Panc1 (cell line): ENCODE measurements at regions not wholly inside any gene's neighbourhood (a gene's known extent, or its start where the extent isn't known, plus 50 kb on each side); places are given as distances from the start of the nearest gene placed in this dataset.
"Not testable (repeated sequence)": the region's sequence is repeated elsewhere in the genome, so short reads cannot be mapped to it uniquely, and the experiment has no call there.

Source experiments
- ATAC-seq: fragments of 200-7000 bp; cut with Tn5 transposase; 2 replicates; pipeline ENCODE4 v1.9.1; 2020; ENCODE audit warnings: mild to moderate bottlenecking, moderate library complexity
- BruUV-seq: library from RNA; stranded (reverse); fragments of 400-500 nt; replicated peaks from 2 replicates; lab custom pipeline; 2021; lab: Mats Ljungman, UMichigan
- CTCF ChIA-PET: fragments of 300-600 bp; sonication (Branson Sonifier 250); formaldehyde crosslinking; loops from one replicate; lab custom pipeline; 2022; ENCODE audit warnings: antibody characterized with exemption; lab: Charles Lee
- POLR2A ChIA-PET: fragments of 300-600 bp; sonication (Branson Sonifier 250); formaldehyde crosslinking; loops from one replicate; lab custom pipeline; 2022; ENCODE audit warnings: antibody characterized with exemption; lab: Charles Lee
- DNase-seq: peaks from one replicate; pipeline ENCODE4 v3.0.0-alpha.2; 2010; ENCODE audit warnings: low read depth, low spot score
- H3K27ac ChIP-seq: 2 replicates; pipeline ENCODE4 v1.5.1; 2011; ENCODE audit warnings: mild to moderate bottlenecking, low read length, inconsistent platforms
- H3K27me3 ChIP-seq: fragments of 200-500 bp; sonication (Bioruptor generic); 2 replicates; pipeline ENCODE4 v1.6.0; 2014; ENCODE audit warnings: low read length, inconsistent platforms; ENCODE audit not compliant: control insufficient read depth, insufficient read depth
- H3K36me3 ChIP-seq: fragments of 200-500 bp; sonication (Bioruptor generic); 2 replicates; pipeline ENCODE4 v1.5.1; 2014; ENCODE audit warnings: inconsistent platforms, mild to moderate bottlenecking, low read length, moderate library complexity; ENCODE audit not compliant: control insufficient read depth, insufficient read depth
- H3K4me1 ChIP-seq: 2 replicates; pipeline ENCODE4 v1.5.1; 2011; ENCODE audit warnings: inconsistent platforms, mild to moderate bottlenecking, low read length, moderate library complexity; ENCODE audit not compliant: control insufficient read depth, insufficient read depth
- H3K4me3 ChIP-seq, 2 experiments: 2 replicates each; pipeline ENCODE4 v1.5.1; 2011 to 2012; ENCODE audit warnings: low read depth in 2 of 2, low read length in 2 of 2, mild to moderate bottlenecking in 2 of 2, inconsistent platforms in 1 of 2, moderate library complexity in 1 of 2
- H3K9me3 ChIP-seq: fragments of 200-500 bp; sonication (Bioruptor generic); 2 replicates; pipeline ENCODE4 v1.5.1; 2014; ENCODE audit warnings: low read depth, mild to moderate bottlenecking, inconsistent platforms, low read length, moderate library complexity; ENCODE audit not compliant: control insufficient read depth, insufficient read depth
- CTCF ChIP-seq: fragments of 450-650 bp; IDR thresholded peaks from 2 replicates; pipeline ENCODE4 v1.5.1; 2017; ENCODE audit warnings: mild to moderate bottlenecking
- POLR2AphosphoS5 ChIP-seq: IDR thresholded peaks from 2 replicates; pipeline ENCODE4 v1.6.1; 2012; ENCODE audit warnings: mild to moderate bottlenecking, low read depth, low read length, moderate library complexity
- REST ChIP-seq, 2 experiments: IDR thresholded peaks; 2 replicates each; pipeline ENCODE4 v1.6.1; 2011 to 2012; ENCODE audit warnings: low read depth in 2 of 2, control low read depth in 1 of 2, low read length in 1 of 2, mild to moderate bottlenecking in 1 of 2, moderate library complexity in 1 of 2; ENCODE audit not compliant: insufficient read depth in 1 of 2
- TCF7L2 ChIP-seq: IDR thresholded peaks from 2 replicates; pipeline ENCODE4 v1.6.1; 2011; ENCODE audit warnings: mild to moderate bottlenecking, low read depth, low read length, inconsistent platforms
- in situ Hi-C: cut with HindIII; loops from 2 replicates; pipeline ENCODE4 v1.10.0; 2016; ENCODE audit warnings: low sequenced_read_pairs, low pct_unique_long_range_greater_than_20kb
- intact Hi-C: fragments of 100-400 bp; cut with micrococcal nuclease; formaldehyde crosslinking; loops from one replicate; pipeline ENCODE4 v1.10.0; 2022; ENCODE audit not compliant: unreplicated experiment

- no peaks in the 10 kb centered on the region for H3K9me3 ChIP-seq
- no peaks in the 10 kb centered on the region for H3K36me3 ChIP-seq
- H3K4me1 ChIP-seq = no peaks in the 10 kb centered on the region
- POLR2A ChIA-PET = no interaction called here
- BruUV-seq = no TSS peak
- DNase-seq (no peak), ATAC-seq (no peak)
- no peak for TF ChIP-seq CTCF
- no peak for TF ChIP-seq POLR2AphosphoS5
- TF ChIP-seq TCF7L2 = no peak
- intact Hi-C loops = no loop called here
- H3K4me3 ChIP-seq = no peak overlapping the region
- CTCF ChIA-PET = no interaction called here
- H3K27ac ChIP-seq = no peak overlapping the region
- no peaks in the 10 kb centered on the region for H3K27me3 ChIP-seq
- in situ Hi-C loops = no loop called here
These were observed 433.1 kb downstream of the C12orf50 start for GRCh38 chr12:87596134-87596533.

DNA sequence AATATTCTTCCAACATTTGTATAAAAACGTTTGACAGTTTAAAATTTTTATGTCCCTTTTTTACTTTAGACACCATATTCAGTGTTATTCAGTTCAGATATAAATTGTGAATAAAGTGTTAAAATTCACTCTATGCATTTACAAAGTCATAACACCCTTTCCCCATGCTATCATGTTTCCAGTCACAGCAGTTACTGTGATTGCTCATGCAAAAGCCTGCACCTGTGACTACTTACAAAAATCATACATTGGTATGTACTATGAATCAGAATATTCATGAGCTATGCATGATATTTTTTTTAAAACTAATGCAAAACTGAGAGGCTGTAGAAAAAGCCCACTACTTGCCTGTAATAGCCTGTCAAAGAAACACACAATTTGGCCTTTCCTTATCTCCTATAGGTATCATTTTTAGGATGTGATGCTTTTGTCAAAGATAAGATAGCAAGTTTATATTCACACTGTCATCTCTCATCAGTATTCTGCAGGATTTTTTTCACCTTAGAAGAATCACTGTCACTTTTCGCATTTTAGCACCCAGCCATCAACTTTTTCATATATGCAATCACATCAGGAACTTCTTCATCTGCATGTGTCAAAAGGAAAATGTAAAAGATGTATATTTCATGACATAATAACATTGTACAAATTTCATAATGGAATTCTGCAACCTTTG is 443.2 kb downstream of the C12orf50 start:
- Histone ChIP-seq H3K9me3 (no peaks in the 10 kb centered on the region), H3K27ac (no peak overlapping the region), H3K4me3 (no peak overlapping the region), H3K27me3 (no peaks in the 10 kb centered on the region), H3K4me1 (no peaks in the 10 kb centered on the region), H3K36me3 (no peaks in the 10 kb centered on the region)
- ChIA-PET CTCF (no interaction called here), POLR2A (no interaction called here)
- no peak for TF ChIP-seq REST (IDR thresholded peaks at IDR 0.05; ENCODE audit: insufficient read depth in 1 of 2, low read depth in 2 of 2, low read length in 1 of 2)
- no peak for DNase-seq
- intact Hi-C loops (no loop called here), in situ Hi-C loops (no loop called here)
- BruUV-seq = no TSS peak
- no peak for ATAC-seq

DNA sequence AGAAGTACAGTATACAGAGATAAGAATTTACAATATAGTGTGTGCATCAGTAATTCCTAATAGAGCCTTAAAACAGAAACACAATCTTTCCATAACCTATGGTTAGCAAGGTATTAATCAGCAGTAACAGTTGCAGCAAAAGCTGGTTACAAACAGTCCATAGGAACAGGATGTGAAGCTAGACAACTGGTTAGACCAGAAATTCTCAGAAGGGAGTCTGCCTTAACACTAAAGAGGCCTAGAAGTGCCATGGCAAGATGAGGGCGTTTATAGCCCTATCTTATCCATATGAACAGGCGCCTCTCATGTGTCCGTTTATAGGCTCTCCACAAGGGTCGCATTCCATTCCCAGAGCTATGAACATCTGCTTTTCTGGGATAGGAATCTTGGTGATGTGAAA is 450.1 kb downstream of the C12orf50 start:
- ATAC-seq, H3K36me3 ChIP-seq, H3K9me3 ChIP-seq, in situ Hi-C loops, CTCF ChIA-PET, H3K27me3 ChIP-seq, intact Hi-C loops, H3K4me1 ChIP-seq, POLR2A ChIA-PET, DNase-seq, BruUV-seq, H3K4me3 ChIP-seq, H3K27ac ChIP-seq: not testable (repeated sequence)
